Karpas-422 (cell line): ENCODE measurements at regions not wholly inside any gene's neighbourhood (a gene's known extent, or its start where the extent isn't known, plus 50 kb on each side); places are given as distances from the start of the nearest gene placed in this dataset.

ENCODE experiments used
- DNase-seq: peaks from one replicate; pipeline ENCODE4 v3.0.0-alpha.2; 2015
- H2AFZ ChIP-seq: fragments of 200-600 bp; sonication (generic); 2 replicates; pipeline ENCODE4 v1.6.1; 2014; ENCODE audit warnings: antibody characterized with exemption, low read length, mixed read lengths
- H3K27ac ChIP-seq: fragments of 200-600 bp; sonication (generic); 2 replicates; pipeline ENCODE4 v1.5.1; 2014; ENCODE audit warnings: mild to moderate bottlenecking, low read length, moderate library complexity
- H3K27me3 ChIP-seq: fragments of 200-600 bp; sonication (generic); 2 replicates; pipeline ENCODE4 v1.6.1; 2014; ENCODE audit warnings: low read length, mixed read lengths
- H3K36me3 ChIP-seq: fragments of 200-600 bp; sonication (generic); 2 replicates; pipeline ENCODE4 v1.6.1; 2014; ENCODE audit warnings: low read length, mixed read lengths; ENCODE audit not compliant: insufficient read depth
- H3K4me1 ChIP-seq: fragments of 200-600 bp; sonication (generic); 2 replicates; pipeline ENCODE4 v1.6.1; 2014; ENCODE audit warnings: mild to moderate bottlenecking, low read length, mixed read lengths
- H3K4me2 ChIP-seq: fragments of 200-600 bp; sonication (generic); 2 replicates; pipeline ENCODE4 v1.6.1; 2014; ENCODE audit warnings: low read length, low read depth, mild to moderate bottlenecking; ENCODE audit not compliant: poor library complexity, severe bottlenecking
- H3K4me3 ChIP-seq: fragments of 200-600 bp; sonication (generic); 2 replicates; pipeline ENCODE4 v1.5.1; 2014; ENCODE audit warnings: mild to moderate bottlenecking, antibody characterized with exemption, low read length, mixed read lengths
- H3K79me2 ChIP-seq: fragments of 200-600 bp; sonication (generic); 2 replicates; pipeline ENCODE4 v1.6.1; 2014; ENCODE audit warnings: mild to moderate bottlenecking, low read length, mixed read lengths
- H3K9ac ChIP-seq: fragments of 200-600 bp; sonication (generic); 2 replicates; pipeline ENCODE4 v1.6.0; 2014; ENCODE audit warnings: low read length
- H3K9me2 ChIP-seq: fragments of 200-600 bp; sonication (generic), shearing (Covaris generic); replicated peaks from 2 replicates; pipeline ENCODE4 v1.6.0; 2014; ENCODE audit warnings: mild to moderate bottlenecking, low read length, moderate library complexity; ENCODE audit not compliant: insufficient read depth
- H3K9me3 ChIP-seq: fragments of 300-700, 200-600 bp; sonication (generic); 2 replicates; pipeline ENCODE4 v1.6.1; 2014; ENCODE audit warnings: low read length, mixed read lengths
- H4K20me1 ChIP-seq: fragments of 200-600 bp; sonication (generic); 2 replicates; pipeline ENCODE4 v1.6.1; 2014; ENCODE audit warnings: mild to moderate bottlenecking, antibody characterized with exemption, low read length, low read depth; ENCODE audit not compliant: insufficient read depth

- no peak overlapping the region for H3K9ac ChIP-seq
- H4K20me1 ChIP-seq: no peaks in the 10 kb centered on the region
- no peaks in the 10 kb centered on the region for H3K79me2 ChIP-seq
- no peak overlapping the region for H3K27ac ChIP-seq
- no peaks in the 10 kb centered on the region for H3K4me1 ChIP-seq
- no peaks in the 10 kb centered on the region for H3K27me3 ChIP-seq
- H3K9me2 ChIP-seq: no peaks in the 10 kb centered on the region
- DNase-seq: no peak
- no peak overlapping the region for H3K4me3 ChIP-seq
- H3K9me3 ChIP-seq: no peaks in the 10 kb centered on the region
- no peak overlapping the region for H2AFZ ChIP-seq
- H3K36me3 ChIP-seq: no peaks in the 10 kb centered on the region
- no peak overlapping the region for H3K4me2 ChIP-seq
These were observed 107.0 kb upstream of the RET start for GRCh38 chr10:42969909-42970308.

DNA sequence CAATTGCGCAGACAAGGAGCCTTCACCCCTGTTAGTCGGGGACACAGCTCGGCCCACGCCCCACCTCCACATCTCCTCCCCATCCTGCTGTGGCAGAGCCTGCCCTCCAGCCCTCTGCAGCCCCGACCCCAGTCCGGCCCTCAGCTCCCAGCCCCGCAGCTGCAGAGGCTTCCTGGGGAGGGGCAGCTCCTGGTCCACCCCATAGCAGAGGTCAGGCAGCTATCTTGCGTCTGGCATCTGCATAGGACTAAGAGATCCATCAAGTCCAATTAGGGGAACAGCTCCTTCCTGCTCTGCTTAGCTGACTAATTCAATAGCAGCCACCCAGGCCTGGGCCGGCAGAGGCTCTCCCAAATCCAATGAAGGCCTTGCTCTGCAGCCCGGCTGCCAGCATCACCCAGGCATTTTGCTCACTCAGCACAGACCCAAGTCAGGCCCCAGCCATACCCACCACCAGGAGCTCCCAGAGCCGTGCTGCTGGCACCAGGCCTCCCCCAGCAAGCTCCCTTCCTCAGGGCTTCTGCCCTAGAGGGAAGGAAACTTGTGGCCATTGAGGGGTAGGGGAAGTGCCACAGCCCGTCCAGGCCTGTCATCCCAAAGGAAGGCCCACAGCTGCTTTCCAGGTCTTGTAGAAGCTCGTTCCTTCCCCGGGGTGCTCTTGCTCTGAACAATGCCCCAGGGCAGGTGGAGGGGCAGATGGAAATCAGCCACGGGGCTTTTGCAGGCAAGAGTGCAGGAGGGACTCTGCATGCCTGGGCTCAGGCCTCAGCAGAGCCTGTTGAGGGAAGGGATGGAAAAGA is 106.2 kb upstream of the RET start:
- DNase-seq: no peak
- Histone ChIP-seq H3K9me3 (no peaks in the 10 kb centered on the region), H3K9ac (no peak overlapping the region), H3K4me2 (no peak overlapping the region), H3K4me1 (no peaks in the 10 kb centered on the region), H3K27me3 (no peaks in the 10 kb centered on the region), H3K9me2 (no peaks in the 10 kb centered on the region), H2AFZ (no peak overlapping the region), H4K20me1 (no peaks in the 10 kb centered on the region), H3K4me3 (no peak overlapping the region), H3K36me3 (no peaks in the 10 kb centered on the region), H3K79me2 (no peaks in the 10 kb centered on the region), H3K27ac (no peak overlapping the region)

DNA sequence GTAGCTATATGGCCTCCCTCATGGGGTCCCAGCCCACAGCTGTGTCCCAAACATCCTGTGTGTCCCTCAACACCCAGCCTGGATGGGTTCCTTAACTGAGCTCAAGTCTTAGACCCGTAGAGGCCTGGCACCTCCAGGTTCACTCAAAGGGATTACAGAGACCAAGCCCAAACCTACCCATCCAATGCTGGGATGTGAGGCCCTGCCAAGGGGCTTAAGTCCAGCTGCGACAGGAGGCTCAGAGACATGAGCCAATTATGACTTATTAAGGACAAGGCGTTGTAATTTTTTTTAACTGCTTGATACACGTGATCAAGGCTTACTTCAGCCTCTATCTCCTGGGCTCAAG is 105.6 kb upstream of the RET start:
- Histone ChIP-seq H3K9me2 (no peaks in the 10 kb centered on the region), H3K9ac (no peak overlapping the region), H3K4me2 (no peak overlapping the region), H3K27me3 (no peaks in the 10 kb centered on the region), H3K9me3 (no peaks in the 10 kb centered on the region), H4K20me1 (no peaks in the 10 kb centered on the region), H3K4me3 (no peak overlapping the region), H3K79me2 (no peaks in the 10 kb centered on the region), H3K27ac (no peak overlapping the region), H3K4me1 (no peaks in the 10 kb centered on the region), H3K36me3 (no peaks in the 10 kb centered on the region), H2AFZ (no peak overlapping the region)
- no peak for DNase-seq

GRCh38 chr10:42972946-42973345 is 103.9 kb upstream of the RET start:
- no peaks in the 10 kb centered on the region for H4K20me1 ChIP-seq
- H2AFZ ChIP-seq: no peak overlapping the region
- H3K9ac ChIP-seq: no peak overlapping the region

DNA sequence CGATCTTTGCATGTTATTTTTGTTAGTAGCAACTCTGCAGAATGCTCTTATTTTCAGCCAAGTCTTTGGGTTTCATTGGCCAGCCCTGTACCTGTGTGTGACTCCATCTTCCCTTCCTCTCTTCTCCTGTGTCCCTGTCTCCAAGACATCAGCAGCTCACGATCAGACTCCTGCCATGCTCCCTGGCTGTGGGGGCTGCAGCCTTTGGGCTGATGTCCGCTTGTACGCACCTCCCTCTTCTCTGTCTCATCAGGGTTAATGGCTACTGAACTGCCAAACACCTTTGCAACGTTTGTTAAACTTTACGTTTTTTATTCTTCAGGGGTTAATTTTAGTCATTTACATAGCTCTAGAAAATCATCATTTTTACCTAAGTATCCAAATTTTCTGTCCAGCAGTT is 103.5 kb upstream of the RET start:
- H3K27ac ChIP-seq: no peak overlapping the region
- H3K4me2 ChIP-seq: no peak overlapping the region
- no peaks in the 10 kb centered on the region for H3K9me2 ChIP-seq
- H3K79me2 ChIP-seq: no peaks in the 10 kb centered on the region
- H4K20me1 ChIP-seq: no peaks in the 10 kb centered on the region
- H3K36me3 ChIP-seq: no peaks in the 10 kb centered on the region
- H3K9me3 ChIP-seq: no peaks in the 10 kb centered on the region
- H2AFZ ChIP-seq: no peak overlapping the region
- H3K27me3 ChIP-seq: no peaks in the 10 kb centered on the region
- H3K9ac ChIP-seq: no peak overlapping the region
- H3K4me1 ChIP-seq: no peaks in the 10 kb centered on the region
- DNase-seq: no peak
- no peak overlapping the region for H3K4me3 ChIP-seq

More at GRCh38 chr10:42972946-42973345, 103.9 kb upstream of the RET start:
- no peaks in the 10 kb centered on the region for H3K9me2 ChIP-seq
- no peaks in the 10 kb centered on the region for H3K4me1 ChIP-seq
- DNase-seq: no peak
- no peaks in the 10 kb centered on the region for H3K79me2 ChIP-seq
- no peak overlapping the region for H3K4me3 ChIP-seq
- H3K27me3 ChIP-seq: no peaks in the 10 kb centered on the region
- no peak overlapping the region for H3K4me2 ChIP-seq
- no peaks in the 10 kb centered on the region for H3K9me3 ChIP-seq
- no peak overlapping the region for H3K27ac ChIP-seq
- no peaks in the 10 kb centered on the region for H3K36me3 ChIP-seq

DNA sequence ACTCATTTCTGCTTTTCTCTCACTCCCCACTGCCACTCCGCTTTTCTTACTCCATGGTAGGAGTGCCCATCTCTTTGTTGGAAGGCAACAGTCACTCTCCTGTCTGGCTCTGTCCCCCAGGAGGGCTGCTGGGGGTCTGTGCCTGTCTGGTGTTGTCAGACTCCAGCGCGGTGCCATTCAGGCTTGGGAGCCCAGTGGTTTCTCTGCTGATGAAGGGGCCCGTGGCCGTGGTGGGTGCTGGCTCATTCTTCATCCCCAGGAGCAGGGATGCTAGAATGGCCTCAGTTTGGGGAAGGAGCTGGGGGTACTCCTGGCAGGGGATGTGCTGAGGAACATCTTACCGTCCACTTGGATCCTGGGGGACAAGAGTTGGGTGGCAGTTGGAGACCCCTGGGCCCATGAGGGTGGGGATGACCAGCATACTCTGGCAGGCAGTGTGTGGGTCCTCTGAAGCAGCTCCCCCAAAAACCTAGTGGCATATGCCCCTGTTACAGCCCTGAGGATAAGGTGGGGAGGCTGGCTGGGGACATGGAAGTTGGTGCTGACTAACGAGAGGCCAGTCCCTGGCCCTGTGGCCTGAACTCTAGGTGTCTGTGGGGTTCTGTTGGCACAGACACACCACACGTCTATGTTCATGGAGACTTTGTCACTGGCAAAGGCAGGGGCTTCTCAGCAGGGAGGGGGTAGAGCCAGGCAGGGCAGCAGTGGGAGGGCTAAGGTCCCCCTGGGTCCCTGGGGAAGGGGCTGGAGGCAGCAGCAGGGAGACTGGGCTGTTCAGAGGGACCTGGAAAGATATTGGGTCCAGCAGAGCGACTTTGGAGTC is 102.8 kb upstream of the RET start:
- no peak for DNase-seq
- Histone ChIP-seq H3K9ac (no peak overlapping the region), H3K4me2 (no peak overlapping the region)

GRCh38 chr10:42974693-42975002 is 102.2 kb upstream of the RET start:
- no peak overlapping the region for H3K9ac ChIP-seq
- H3K4me2 ChIP-seq: no peak overlapping the region

More for the DNA sequence above, 102.8 kb upstream of the RET start:
- Histone ChIP-seq H3K27ac (no peak overlapping the region), H3K4me1 (no peaks in the 10 kb centered on the region), H3K9me2 (no peaks in the 10 kb centered on the region), H2AFZ (no peak overlapping the region), H3K27me3 (no peaks in the 10 kb centered on the region), H3K36me3 (no peaks in the 10 kb centered on the region), H3K4me3 (no peak overlapping the region), H3K9me3 (no peaks in the 10 kb centered on the region), H4K20me1 (no peaks in the 10 kb centered on the region), H3K79me2 (no peaks in the 10 kb centered on the region)

DNA sequence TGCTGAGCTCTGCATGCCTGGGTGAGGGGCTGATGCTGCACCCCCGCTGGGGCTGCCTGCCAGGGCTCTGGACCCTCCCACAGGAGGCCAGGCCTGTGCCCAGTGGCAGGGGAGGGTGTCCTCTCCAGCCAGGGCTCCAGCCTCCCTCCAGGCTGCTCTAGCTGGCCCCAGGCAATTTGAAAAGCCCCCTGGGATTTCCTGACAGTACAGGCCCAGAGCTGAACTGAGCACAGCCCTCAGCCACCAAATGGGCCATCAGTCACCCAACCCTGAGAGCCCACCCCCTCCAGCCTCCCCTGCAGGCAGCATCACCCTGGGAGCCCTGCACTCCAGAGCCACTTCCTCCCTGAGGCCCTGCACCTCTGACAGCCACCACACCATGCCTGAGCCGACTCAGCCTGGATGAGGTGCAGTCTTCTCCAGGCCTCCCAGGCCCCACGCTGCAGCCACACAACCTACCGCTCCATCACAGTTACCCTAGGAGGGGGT is 101.8 kb upstream of the RET start:
- no peak overlapping the region for H3K27ac ChIP-seq
- no peak overlapping the region for H3K9ac ChIP-seq
- no peak overlapping the region for H3K4me3 ChIP-seq
- no peak overlapping the region for H2AFZ ChIP-seq
- no peaks in the 10 kb centered on the region for H3K36me3 ChIP-seq
- H3K27me3 ChIP-seq: no peaks in the 10 kb centered on the region
- no peaks in the 10 kb centered on the region for H3K79me2 ChIP-seq
- no peak for DNase-seq
- H3K4me1 ChIP-seq: no peaks in the 10 kb centered on the region
- no peak overlapping the region for H3K4me2 ChIP-seq
- no peaks in the 10 kb centered on the region for H3K9me3 ChIP-seq
- no peaks in the 10 kb centered on the region for H3K9me2 ChIP-seq
- no peaks in the 10 kb centered on the region for H4K20me1 ChIP-seq

More at GRCh38 chr10:42974693-42975002, 102.2 kb upstream of the RET start:
- no peaks in the 10 kb centered on the region for H3K36me3 ChIP-seq
- no peaks in the 10 kb centered on the region for H4K20me1 ChIP-seq
- H3K27me3 ChIP-seq: no peaks in the 10 kb centered on the region
- H3K9me3 ChIP-seq: no peaks in the 10 kb centered on the region
- no peaks in the 10 kb centered on the region for H3K9me2 ChIP-seq
- no peak overlapping the region for H2AFZ ChIP-seq
- no peaks in the 10 kb centered on the region for H3K79me2 ChIP-seq
- no peaks in the 10 kb centered on the region for H3K4me1 ChIP-seq
- DNase-seq: no peak
- H3K4me3 ChIP-seq: no peak overlapping the region
- H3K27ac ChIP-seq: no peak overlapping the region
